Right cardiac atrium (tissue), 5 donors: ENCODE measurements at regions not wholly inside any gene's neighbourhood (a gene's known extent, or its start where the extent isn't known, plus 50 kb on each side); places are given as distances from the start of the nearest gene placed in this dataset.
"Not testable (repeated sequence)": the region's sequence is repeated elsewhere in the genome, so short reads cannot be mapped to it uniquely, and the experiment has no call there.

Experiments
- ATAC-seq, 2 donors: fragments of 200-7000 bp; cut with Tn5 transposase; one replicate each; pipeline versions ENCODE4 v1.8.0 to v1.9.1; 2020; ENCODE audit warnings: moderate library complexity in 2 of 2, mild to moderate bottlenecking in 1 of 2
- DNase-seq, 3 donors: peaks; one replicate each; pipeline ENCODE4 v3.0.0-alpha.2; 2020
- H3K27ac ChIP-seq: one replicate; pipeline ENCODE4 v1.5.1; 2013; ENCODE audit warnings: mild to moderate bottlenecking, low read length, control low read depth, moderate library complexity
- H3K27me3 ChIP-seq: one replicate; pipeline ENCODE4 v1.6.1; 2013; ENCODE audit not compliant: control insufficient read depth, insufficient read depth
- H3K4me1 ChIP-seq: one replicate; pipeline ENCODE4 v1.6.1; 2013; ENCODE audit warnings: low read length; ENCODE audit not compliant: control insufficient read depth, insufficient read depth
- H3K4me3 ChIP-seq: one replicate; pipeline ENCODE4 v1.5.1; 2013; ENCODE audit warnings: low read length, control low read depth
- H3K9me3 ChIP-seq: one replicate; pipeline ENCODE4 v1.6.1; 2013; ENCODE audit warnings: low read length; ENCODE audit not compliant: control insufficient read depth
- WGBS: extraction: QIAGEN DNeasy Blood & Tissue Kit; methylation state at CpG from one replicate; pipeline ENCODE4 v1.1.7; 2013; 5-methylcytosine and 5-hydroxymethylcytosine counted together
- intact Hi-C, 4 donors: fragments of 100-400 bp; cut with DNase I; formaldehyde crosslinking; loops; one replicate each; pipeline versions ENCODE4 v1.11.0 to v1.14.0; 2022 to 2023
- donor health status: healthy with polysubstance abuse.
- donor health status: DM: no; HTN: yes; CAD: no.
- donor health status: DM: no; HTN: no; CAD: no.
- donor health status: DM: no; HTN: yes; CAD: no; lungs with severe emphysema.
- donor health status: DM: yes; HTN: yes; CAD: no.

DNA sequence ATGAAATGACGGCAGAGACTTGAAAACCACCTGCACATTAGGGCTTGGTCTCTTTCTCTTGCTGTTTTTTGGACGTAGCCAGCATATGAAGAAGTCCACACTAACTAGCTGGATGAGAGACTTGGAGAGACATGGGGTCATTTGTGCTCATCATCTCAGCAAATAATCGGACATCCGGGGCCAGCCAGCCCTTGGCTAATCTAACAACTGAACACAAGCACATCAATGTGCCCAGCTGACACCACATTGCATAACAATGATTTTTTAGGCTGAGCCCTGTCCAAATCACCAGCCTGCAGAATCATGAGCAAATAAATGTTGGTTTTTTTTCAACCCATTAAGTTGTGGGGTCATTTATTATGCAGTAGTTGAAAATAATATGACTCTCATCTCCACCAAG, 460.3 kb upstream of the LARGE1 start:
- DNase-seq (no peak), ATAC-seq (no peak)
- Histone ChIP-seq H3K4me3 (no peak overlapping the region), H3K27ac (no peak overlapping the region), H3K27me3 (no peaks in the 10 kb centered on the region), H3K9me3 (no peaks in the 10 kb centered on the region), H3K4me1 (no peaks in the 10 kb centered on the region)
- 79% methylated on average over 4 of the region's 4 CpGs for WGBS
- intact Hi-C loops = no loop called here

DNA sequence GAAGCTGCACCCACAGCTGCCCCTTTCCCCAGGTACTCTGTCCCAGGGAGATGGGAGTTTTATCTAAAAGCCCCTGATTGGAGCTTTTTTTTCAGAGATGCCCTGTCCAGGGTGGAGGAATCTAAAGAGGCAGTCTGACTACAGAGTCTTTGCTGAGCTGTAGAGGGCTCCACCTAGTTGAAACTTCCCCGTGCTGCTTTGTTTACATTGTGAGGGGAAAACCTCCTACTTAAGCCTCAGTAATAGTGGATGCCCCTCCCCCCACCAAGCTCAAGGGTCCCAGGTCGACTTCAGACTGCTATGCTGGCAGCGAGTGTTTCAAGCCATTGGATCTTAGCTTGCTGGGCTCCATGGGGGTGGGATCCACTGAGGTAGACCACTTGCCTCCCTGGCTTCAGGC, 470.1 kb upstream of the LARGE1 start:
- no peaks in the 10 kb centered on the region for H3K4me1 ChIP-seq
- H3K27me3 ChIP-seq = no peaks in the 10 kb centered on the region
- DNase-seq = no peak
- no peaks in the 10 kb centered on the region for H3K9me3 ChIP-seq
- intact Hi-C loops = no loop called here
- H3K27ac ChIP-seq = no peak overlapping the region
- no peak for ATAC-seq
- H3K4me3 ChIP-seq = no peak overlapping the region
- WGBS = 54% methylated on average over 3 of the region's 3 CpGs

DNA sequence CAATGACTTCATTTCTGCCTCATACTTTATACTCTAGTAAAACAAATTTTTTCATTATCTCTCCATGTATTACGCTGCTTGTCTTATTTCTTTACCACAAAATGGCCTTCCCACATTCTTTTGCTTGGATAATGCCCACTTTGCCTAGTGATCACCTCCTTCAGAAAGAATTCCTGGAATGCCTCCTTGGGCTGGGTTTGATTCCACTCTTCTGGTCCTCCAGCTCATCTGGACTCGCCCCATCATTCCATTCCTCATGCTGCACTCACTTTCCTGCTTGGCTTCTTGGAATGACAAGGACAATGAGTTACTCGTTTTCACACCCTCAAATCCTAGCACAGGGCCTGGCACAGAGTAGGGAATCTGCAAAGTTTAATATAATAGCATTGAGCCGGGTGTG, 475.1 kb upstream of the LARGE1 start:
- Histone ChIP-seq H3K4me1 (no peaks in the 10 kb centered on the region), H3K27ac (no peak overlapping the region), H3K27me3 (no peaks in the 10 kb centered on the region), H3K4me3 (no peak overlapping the region), H3K9me3 (no peaks in the 10 kb centered on the region)
- 57% methylated on average over 4 of the region's 4 CpGs for WGBS
- DNase-seq (no peak), ATAC-seq (no peak)
- intact Hi-C loops = no loop called here

DNA sequence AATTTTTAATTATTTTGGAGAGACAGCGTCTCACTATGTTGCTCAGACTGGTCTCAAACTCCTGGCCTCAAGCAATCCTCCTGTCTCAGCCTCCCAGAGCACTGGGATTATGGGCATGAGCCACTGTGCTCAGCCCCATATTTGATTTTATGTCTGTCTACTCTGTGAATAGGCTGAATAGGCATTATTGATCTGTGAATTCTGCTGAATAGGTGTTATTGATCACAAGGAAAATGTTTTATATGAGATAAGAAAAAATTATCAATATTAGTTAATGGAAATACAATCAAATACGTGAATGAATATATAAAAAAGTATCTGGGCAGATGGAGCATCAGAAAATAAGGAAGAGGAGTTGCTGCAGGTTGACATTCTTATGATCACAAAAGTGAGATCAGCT, 483.4 kb upstream of the LARGE1 start:
- ATAC-seq = no peak
- no peak overlapping the region for H3K4me3 ChIP-seq
- no peaks in the 10 kb centered on the region for H3K4me1 ChIP-seq
- no peaks in the 10 kb centered on the region for H3K27me3 ChIP-seq
- DNase-seq = no peak
- no peak overlapping the region for H3K27ac ChIP-seq
- no peaks in the 10 kb centered on the region for H3K9me3 ChIP-seq
- 74% methylated on average over 2 of the region's 2 CpGs for WGBS
- intact Hi-C loops = no loop called here

DNA sequence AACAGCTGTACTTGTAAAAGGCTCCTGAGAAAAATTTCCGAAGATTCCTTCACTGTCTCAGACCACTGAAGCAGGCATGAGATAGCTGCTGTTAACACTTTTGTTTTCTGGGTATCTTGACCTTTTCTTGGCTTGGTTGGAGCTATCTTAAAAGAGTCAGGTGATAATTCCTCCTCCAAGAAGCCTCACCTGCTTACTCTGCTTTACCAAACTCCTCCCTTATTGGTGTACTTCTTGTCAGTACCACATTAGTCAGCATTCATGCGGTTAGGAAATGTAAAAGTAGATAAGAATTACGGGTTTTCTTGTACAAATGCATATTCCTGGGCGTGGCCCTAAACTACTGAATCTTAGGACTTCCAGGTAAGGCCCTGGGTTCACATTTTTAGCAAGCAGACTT, 489.8 kb upstream of the LARGE1 start:
- Histone ChIP-seq H3K9me3 (no peaks in the 10 kb centered on the region), H3K4me1 (no peaks in the 10 kb centered on the region), H3K27ac (no peak overlapping the region), H3K4me3 (no peak overlapping the region), H3K27me3 (no peaks in the 10 kb centered on the region)
- ATAC-seq (no peak), DNase-seq (no peak)
- WGBS = 51% methylated on average over 4 of the region's 4 CpGs
- intact Hi-C loops = loop anchor here in 1 of 4 donors (10.0 kb wide), 1 partner anchor 745 kb away; no protein-coding TSS in a partner anchor

DNA sequence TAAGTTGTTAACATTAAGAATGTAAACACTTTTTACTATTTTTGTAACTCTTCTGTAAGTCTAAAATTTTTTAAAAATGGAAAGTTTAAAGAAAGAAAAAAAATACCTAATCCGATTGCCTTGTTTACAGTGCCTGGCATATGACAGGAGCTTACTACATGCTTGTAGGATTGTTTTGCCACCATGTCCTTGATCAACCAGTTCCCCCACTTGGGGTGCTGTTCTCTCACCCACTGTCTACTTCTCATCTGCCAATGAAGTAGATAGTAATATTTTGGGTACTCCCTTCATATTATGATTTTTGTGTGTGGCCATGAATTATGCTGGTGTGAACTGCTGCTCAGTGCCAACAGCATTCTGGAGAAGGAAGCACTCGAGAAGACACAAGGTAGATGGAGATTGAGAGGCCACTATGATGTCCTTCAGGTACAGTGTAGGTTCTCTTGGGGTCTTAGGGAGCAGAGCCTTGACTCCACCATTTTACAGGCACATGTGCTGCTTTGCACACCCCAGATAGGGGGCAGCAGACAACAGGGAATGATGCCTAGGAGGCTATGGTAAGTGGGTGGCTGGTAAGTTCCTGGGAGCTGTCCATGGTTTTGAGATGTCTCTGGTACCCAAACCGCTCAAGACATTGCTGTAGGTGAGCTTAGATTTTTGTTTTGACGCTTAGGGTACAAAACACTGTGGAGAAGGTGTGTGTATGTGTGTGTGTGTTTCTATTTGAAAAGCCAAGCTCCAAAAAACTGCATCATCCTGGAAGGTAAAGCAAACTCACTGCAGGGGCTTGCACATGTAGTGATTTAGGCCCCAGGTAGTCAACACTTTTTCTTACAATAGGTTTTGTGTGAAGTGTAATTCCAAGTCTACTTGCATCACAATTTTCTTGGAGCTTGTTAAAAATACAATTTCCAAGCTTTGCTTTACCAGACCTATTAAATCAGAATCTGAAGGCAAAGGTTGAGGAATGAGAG, 494.5 kb upstream of the LARGE1 start:
- intact Hi-C loops = loop anchor here in 1 of 4 donors (10.0 kb wide), 1 partner anchor 740 kb away; no protein-coding TSS in a partner anchor
- Histone ChIP-seq H3K27me3 (no peaks in the 10 kb centered on the region), H3K9me3 (no peaks in the 10 kb centered on the region), H3K4me3 (no peak overlapping the region), H3K4me1 (no peaks in the 10 kb centered on the region), H3K27ac (no peak overlapping the region)
- no peak for ATAC-seq
- DNase-seq = no peak
- WGBS = 28% methylated on average over 4 of the region's 4 CpGs

DNA sequence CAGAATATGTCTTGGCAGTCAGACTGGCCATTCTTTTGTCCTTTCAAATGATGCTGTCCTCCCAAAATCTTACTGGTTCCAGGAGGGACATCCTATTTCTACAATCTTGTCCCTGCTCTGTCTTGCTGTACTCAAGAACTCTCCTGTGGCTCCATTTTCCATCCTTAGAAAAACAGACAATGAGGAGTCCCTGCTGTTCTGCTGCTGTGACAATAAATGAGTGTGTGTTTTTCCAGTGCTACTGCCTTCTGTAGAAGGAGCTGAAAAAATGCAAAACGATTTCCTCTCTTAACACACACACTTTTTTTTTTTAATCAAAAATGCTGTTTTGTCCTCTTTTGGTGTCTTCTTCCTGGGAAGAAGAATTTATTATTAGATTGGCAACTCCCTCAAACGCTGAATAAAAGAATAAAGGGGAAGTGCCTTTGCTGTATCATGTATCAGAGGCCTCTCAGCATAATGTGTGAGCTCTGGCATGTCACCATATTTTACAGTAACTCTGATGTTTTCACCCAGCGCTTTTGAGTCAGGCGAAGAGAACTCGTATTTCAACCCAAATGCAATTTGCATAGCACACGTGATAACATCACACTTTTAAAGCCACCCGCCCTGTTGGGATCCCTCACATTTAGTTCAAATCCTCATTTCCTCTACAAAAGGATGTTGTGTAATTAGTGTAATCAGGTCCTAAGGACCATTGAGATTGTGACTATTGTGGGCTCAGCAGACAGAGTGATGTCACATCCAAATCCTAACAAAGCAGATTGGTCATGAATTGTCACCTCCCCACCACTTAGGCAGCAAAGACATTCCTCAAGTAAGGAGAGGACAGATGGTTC, 496.0 kb upstream of the LARGE1 start:
- Histone ChIP-seq H3K4me3 (no peak overlapping the region), H3K4me1 (no peaks in the 10 kb centered on the region), H3K27ac (no peak overlapping the region), H3K27me3 (no peaks in the 10 kb centered on the region), H3K9me3 (no peaks in the 10 kb centered on the region)
- intact Hi-C loops = loop anchor here in 1 of 4 donors (10.0 kb wide), 1 partner anchor 739 kb away; no protein-coding TSS in a partner anchor
- WGBS = 29% methylated on average over 7 of the region's 7 CpGs
- DNase-seq (no peak), ATAC-seq (no peak)

DNA sequence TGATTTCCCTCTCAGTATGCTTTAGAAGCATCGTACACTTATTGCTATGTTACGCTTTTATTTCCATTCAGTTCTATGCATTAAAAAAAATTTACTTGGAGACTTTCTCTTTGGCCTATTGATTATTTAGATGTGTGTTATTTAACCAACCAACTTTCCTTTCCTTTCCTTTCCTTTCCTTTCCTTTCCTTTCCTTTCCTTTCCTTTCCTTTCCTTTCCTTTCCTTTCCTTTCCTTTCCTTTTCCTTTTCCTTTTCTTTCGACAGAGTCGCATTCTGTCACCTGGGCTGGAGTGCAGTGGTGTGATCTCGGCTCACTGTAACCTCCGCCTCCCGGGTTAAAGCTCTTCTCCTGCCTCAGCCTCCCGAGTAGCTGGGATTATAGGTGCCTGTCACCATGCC, 502.7 kb upstream of the LARGE1 start:
- H3K4me1 ChIP-seq, DNase-seq, H3K9me3 ChIP-seq, H3K27me3 ChIP-seq, H3K4me3 ChIP-seq, ATAC-seq, H3K27ac ChIP-seq, intact Hi-C loops: not testable (repeated sequence)
- WGBS = 82% methylated on average over 8 of the region's 8 CpGs

DNA sequence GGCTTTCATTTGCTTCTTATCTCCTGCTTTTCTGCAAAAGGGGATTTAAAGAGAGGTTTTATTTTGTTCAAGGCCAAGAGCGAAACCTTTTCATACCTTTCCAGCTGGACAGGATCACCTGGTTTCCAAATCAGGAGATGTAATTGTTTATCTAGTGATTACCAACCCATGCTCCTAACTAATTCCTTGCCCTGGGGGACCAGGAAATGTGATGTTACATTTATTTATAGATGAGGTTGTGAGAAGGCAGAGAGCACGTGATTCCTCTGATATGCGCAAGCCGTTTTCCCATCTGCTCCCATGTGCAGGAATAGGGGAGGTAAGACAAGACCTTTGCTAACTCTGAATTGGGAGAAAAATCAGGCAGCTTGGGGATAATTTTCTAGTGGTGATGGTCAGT, 507.2 kb upstream of the LARGE1 start:
- intact Hi-C loops = no loop called here
- no peak overlapping the region for H3K27ac ChIP-seq
- H3K27me3 ChIP-seq = no peaks in the 10 kb centered on the region
- ATAC-seq (no peak), DNase-seq (no peak)
- H3K4me1 ChIP-seq = no peaks in the 10 kb centered on the region
- no peaks in the 10 kb centered on the region for H3K9me3 ChIP-seq
- no peak overlapping the region for H3K4me3 ChIP-seq
- 77% methylated on average over 4 of the region's 4 CpGs for WGBS

DNA sequence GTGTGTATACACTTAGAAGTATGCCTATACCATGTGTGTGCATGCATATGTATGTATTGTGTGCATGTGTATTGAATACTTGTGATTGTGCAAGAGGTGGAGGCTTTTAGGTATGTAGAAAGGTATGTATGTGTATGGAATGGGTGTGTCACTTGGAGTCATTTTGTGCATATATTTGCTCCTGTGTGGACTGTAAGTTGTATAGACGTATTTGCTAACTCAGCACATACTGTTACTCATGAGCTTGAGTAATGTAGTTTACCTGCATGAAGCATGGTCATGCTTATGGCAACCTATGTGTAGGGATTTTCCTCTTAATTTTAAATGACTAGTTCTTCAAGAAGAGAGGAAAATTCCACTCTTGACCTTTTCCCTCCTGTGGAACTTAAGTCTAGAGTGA, 507.6 kb upstream of the LARGE1 start:
- Histone ChIP-seq H3K4me3 (no peak overlapping the region), H3K4me1 (no peaks in the 10 kb centered on the region), H3K9me3 (no peaks in the 10 kb centered on the region), H3K27me3 (no peaks in the 10 kb centered on the region), H3K27ac (no peak overlapping the region)
- DNase-seq (no peak), ATAC-seq (no peak)
- intact Hi-C loops = no loop called here
- 52% methylated on average over 1 of the region's 1 CpG for WGBS

DNA sequence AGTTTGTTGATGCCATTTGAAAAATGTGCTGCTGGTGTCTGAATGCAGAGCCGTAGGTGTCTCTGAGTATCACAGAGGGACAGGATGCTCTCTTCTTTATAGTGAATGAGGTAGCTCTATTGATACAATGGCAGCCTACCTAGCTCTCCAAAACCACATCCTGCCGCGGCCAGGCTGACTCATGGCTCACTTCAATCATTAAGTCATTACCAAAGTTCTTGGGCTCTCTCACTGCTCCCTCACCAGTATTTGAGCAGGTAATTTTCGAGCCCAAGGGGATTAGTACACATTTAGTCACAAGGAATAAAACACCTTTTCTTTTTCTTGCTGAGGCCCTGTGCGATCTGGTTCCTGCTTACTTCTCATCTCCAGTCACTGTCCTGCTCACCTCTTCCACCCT, 509.0 kb upstream of the LARGE1 start:
- intact Hi-C loops = no loop called here
- H3K4me3 ChIP-seq = no peak overlapping the region
- H3K9me3 ChIP-seq = no peaks in the 10 kb centered on the region
- no peaks in the 10 kb centered on the region for H3K4me1 ChIP-seq
- DNase-seq = no peak
- no peaks in the 10 kb centered on the region for H3K27me3 ChIP-seq
- 79% methylated on average over 5 of the region's 5 CpGs for WGBS
- no peak for ATAC-seq
- no peak overlapping the region for H3K27ac ChIP-seq
